GM23338 (cell line): ENCODE measurements at regions not wholly inside any gene's neighbourhood (a gene's known extent, or its start where the extent isn't known, plus 50 kb on each side); places are given as distances from the start of the nearest gene placed in this dataset.

Experiments used
- ATAC-seq: fragments of 200-7000 bp; cut with Tn5 transposase; 3 replicates; pipeline ENCODE4 v1.9.1; 2020
- DNase-seq: peaks from one replicate; pipeline ENCODE4 v3.0.0-alpha.2; 2015; ENCODE audit warnings: low spot score
- H2AFZ ChIP-seq: fragments of 200-600 bp; sonication (generic); 2 replicates; pipeline ENCODE4 v1.8.0; 2016; ENCODE audit warnings: antibody characterized with exemption, mild to moderate bottlenecking, moderate library complexity
- H3F3A ChIP-seq: fragments of 200-600 bp; sonication (generic); replicated peaks from 2 replicates; pipeline ENCODE4 v1.8.0; 2017; ENCODE audit warnings: antibody characterized with exemption, mixed run types, low read depth
- H3K27ac ChIP-seq: fragments of 200-600 bp; sonication (generic); 2 replicates; pipeline ENCODE4 v1.6.1; 2016; ENCODE audit warnings: low read depth
- H3K27me3 ChIP-seq: fragments of 200-600 bp; sonication (generic); 2 replicates; pipeline ENCODE4 v1.8.0; 2016; ENCODE audit warnings: mild to moderate bottlenecking, mixed run types, moderate library complexity; ENCODE audit not compliant: insufficient read depth
- H3K36me3 ChIP-seq: fragments of 200-600 bp; sonication (generic); 2 replicates; pipeline ENCODE4 v1.8.0; 2016; ENCODE audit warnings: mild to moderate bottlenecking; ENCODE audit not compliant: insufficient read depth
- H3K4me1 ChIP-seq: fragments of 200-600 bp; sonication (generic); 2 replicates; pipeline ENCODE4 v1.8.0; 2016; ENCODE audit warnings: mild to moderate bottlenecking, moderate library complexity; ENCODE audit not compliant: insufficient read depth
- H3K4me2 ChIP-seq: fragments of 200-600 bp; sonication (generic); 2 replicates; pipeline ENCODE4 v1.7.1; 2017; ENCODE audit warnings: mixed run types
- H3K4me3 ChIP-seq: fragments of 200-600 bp; sonication (generic); 2 replicates; pipeline ENCODE4 v1.6.1; 2016; ENCODE audit warnings: mixed run types
- H3K79me2 ChIP-seq: fragments of 200-600 bp; sonication (generic); replicated peaks from 2 replicates; pipeline ENCODE4 v1.8.0; 2017; ENCODE audit warnings: mild to moderate bottlenecking; ENCODE audit not compliant: insufficient read depth
- H3K9me2 ChIP-seq: fragments of 200-600 bp; sonication (generic); 2 replicates; pipeline ENCODE4 v1.8.0; 2017; ENCODE audit not compliant: insufficient read depth
- H4K20me1 ChIP-seq: fragments of 200-600 bp; sonication (generic); replicated peaks from 2 replicates; pipeline ENCODE4 v1.8.0; 2017; ENCODE audit warnings: mild to moderate bottlenecking; ENCODE audit not compliant: insufficient read depth
- H3K27ac Mint-ChIP-seq: 2 replicates; pipeline ENCODE4 v1.8.0; 2020; ENCODE audit warnings: inconsistent platforms, mild to moderate bottlenecking, moderate library complexity, mixed read lengths
- H3K27me3 Mint-ChIP-seq: 3 replicates; pipeline ENCODE4 v1.8.0; 2022; ENCODE audit warnings: low read depth, mild to moderate bottlenecking, moderate library complexity, mixed read lengths, inconsistent platforms; ENCODE audit not compliant: insufficient read depth, poor library complexity
- H3K36me3 Mint-ChIP-seq: 3 replicates; pipeline ENCODE4 v1.8.0; 2021; ENCODE audit warnings: low read depth, mild to moderate bottlenecking, inconsistent platforms, moderate library complexity, mixed read lengths
- H3K4me1 Mint-ChIP-seq: 3 replicates; pipeline ENCODE4 v1.8.0; 2020; ENCODE audit warnings: mild to moderate bottlenecking, inconsistent platforms, mixed read lengths
- H3K4me3 Mint-ChIP-seq: 3 replicates; pipeline ENCODE4 v1.8.0; 2021; ENCODE audit warnings: moderate library complexity, mild to moderate bottlenecking, inconsistent platforms, mixed read lengths
- H3K9me3 Mint-ChIP-seq: 3 replicates; pipeline ENCODE4 v1.8.0; 2020; ENCODE audit warnings: moderate library complexity, mild to moderate bottlenecking, inconsistent platforms, mixed read lengths
- CREB1 ChIP-seq: fragments of 250-450 bp; sonication (Bioruptor Pico); IDR thresholded peaks from 2 replicates; pipeline ENCODE4 v1.5.0; 2020; ENCODE audit warnings: low read depth, mild to moderate bottlenecking, moderate library complexity
- CTCF ChIP-seq, 2 experiments: fragments of 200-600 bp in 1 of 2; sonication (generic) in 1 of 2; conservative IDR thresholded peaks; 2 replicates each; pipeline versions ENCODE4 v1.5.1 to v1.6.1; 2016 to 2017; ENCODE audit warnings: antibody characterized with exemption in 2 of 2, low read depth in 2 of 2, mild to moderate bottlenecking in 2 of 2, moderate library complexity in 1 of 2
- ETS1 ChIP-seq: IDR thresholded peaks from 2 replicates; pipeline ENCODE4 v1.6.1; 2016; ENCODE audit warnings: antibody characterized with exemption
- EZH2 ChIP-seq: fragments of 200-600 bp; sonication (generic); IDR thresholded peaks from one replicate; pipeline ENCODE4 v1.8.0; 2017; ENCODE audit warnings: antibody characterized with exemption, mild to moderate bottlenecking, low read depth; ENCODE audit not compliant: unreplicated experiment
- EZH2phosphoT487 ChIP-seq: fragments of 200-600 bp; sonication (generic); IDR thresholded peaks from one replicate; pipeline ENCODE4 v1.8.1; 2018; ENCODE audit warnings: antibody characterized with exemption; ENCODE audit not compliant: unreplicated experiment
- JUNB ChIP-seq: IDR thresholded peaks from one replicate; pipeline ENCODE4 v1.6.1; 2016; ENCODE audit warnings: antibody characterized with exemption; ENCODE audit not compliant: unreplicated experiment
- NANOG ChIP-seq: IDR thresholded peaks from 2 replicates; pipeline ENCODE4 v1.6.1; 2016; ENCODE audit warnings: antibody characterized with exemption, borderline replicate concordance
- POLR2AphosphoS5 ChIP-seq: IDR thresholded peaks from 2 replicates; pipeline ENCODE4 v1.6.1; 2016; ENCODE audit warnings: antibody characterized with exemption, low read depth
- REST ChIP-seq: IDR thresholded peaks from one replicate; pipeline ENCODE4 v1.6.1; 2018; ENCODE audit warnings: antibody characterized with exemption; ENCODE audit not compliant: unreplicated experiment
- STAT1 ChIP-seq: IDR thresholded peaks from one replicate; pipeline ENCODE4 v1.6.1; 2016; ENCODE audit warnings: antibody characterized with exemption; ENCODE audit not compliant: unreplicated experiment
- ZNF114 ChIP-seq: fragments of 250-450 bp; sonication (Bioruptor Pico); IDR thresholded peaks from 2 replicates; pipeline ENCODE4 v1.5.0; 2020; ENCODE audit warnings: mild to moderate bottlenecking, moderate library complexity
- ZNF331 ChIP-seq: fragments of 250-450 bp; sonication (Bioruptor Pico); IDR thresholded peaks from 2 replicates; pipeline ENCODE4 v1.5.0; 2020; ENCODE audit warnings: low read depth, mild to moderate bottlenecking, moderate library complexity
- ZNF462 ChIP-seq: fragments of 250-450 bp; sonication (Bioruptor Pico); IDR thresholded peaks from 2 replicates; pipeline ENCODE4 v1.5.0; 2020; ENCODE audit warnings: mild to moderate bottlenecking, moderate library complexity

GRCh38 chr1:81254560-81254959, 546.2 kb upstream of the ADGRL2 start:
- H4K20me1 ChIP-seq, result no peaks in the 10 kb centered on the region
- no peak overlapping the region for H2AFZ ChIP-seq
- no peaks in the 10 kb centered on the region for H3K27me3 ChIP-seq
- peaks cover 49% of the 10 kb centered on the region for H3K4me1 ChIP-seq
- Mint-ChIP-seq H3K9me3 (no peaks in the 10 kb centered on the region; the same call in 1 of the 3 replicates), H3K36me3 (peaks cover 30% of the 10 kb centered on the region; the same call in 2 of the 3 replicates), H3K27ac (no peak overlapping the region), H3K4me1 (peaks cover 43% of the 10 kb centered on the region), H3K4me3 (no peak overlapping the region), H3K27me3 (peaks cover 3% of the 10 kb centered on the region)
- TF ChIP-seq NANOG (no peak), EZH2phosphoT487 (no peak), REST (no peak), ZNF331 (CRISPR knock-in tag) (no peak), ETS1 (no peak), ZNF114 (no peak), STAT1 (no peak), POLR2AphosphoS5 (peak; percentile 47), CREB1 (no peak), EZH2 (no peak), CTCF (conservative IDR thresholded peaks at IDR 0.05; ENCODE audit: low read depth in 2 of 2) (peak; percentile 39 to 63), JUNB (no peak), ZNF462 (CRISPR knock-in tag) (no peak)
- no peaks in the 10 kb centered on the region for H3K79me2 ChIP-seq
- 0 out of 2 replicates have a peak, but pooled peaks cover 3% of the 10 kb centered on the region for H3K9me2 ChIP-seq
- 0 out of 2 replicates have a peak, but pooled peaks cover 5% of the 10 kb centered on the region for H3F3A ChIP-seq
- H3K36me3 ChIP-seq, result no peaks in the 10 kb centered on the region
- no peak overlapping the region for H3K4me3 ChIP-seq
- no peak overlapping the region for H3K27ac ChIP-seq
- peak; percentile 92 for ATAC-seq
- peak; percentile 81 for DNase-seq
- no peak overlapping the region for H3K4me2 ChIP-seq
